Stimulated activated CD8-positive, alpha-beta memory T cell treated with anti-CD3 and anti-CD28 coated beads, Interleukin-4, amount 100 ng/mL, for 1 hour (primary cell): ENCODE measurements at regions not wholly inside any gene's neighbourhood (a gene's known extent, or its start where the extent isn't known, plus 50 kb on each side); places are given as distances from the start of the nearest gene placed in this dataset.

ENCODE experiments used
- DNase-seq, 2 donors: peaks; one replicate each; pipeline ENCODE4 v3.0.0-alpha.2; 2020; ENCODE audit warnings: low read depth in 2 of 2, low spot score in 1 of 2

DNA sequence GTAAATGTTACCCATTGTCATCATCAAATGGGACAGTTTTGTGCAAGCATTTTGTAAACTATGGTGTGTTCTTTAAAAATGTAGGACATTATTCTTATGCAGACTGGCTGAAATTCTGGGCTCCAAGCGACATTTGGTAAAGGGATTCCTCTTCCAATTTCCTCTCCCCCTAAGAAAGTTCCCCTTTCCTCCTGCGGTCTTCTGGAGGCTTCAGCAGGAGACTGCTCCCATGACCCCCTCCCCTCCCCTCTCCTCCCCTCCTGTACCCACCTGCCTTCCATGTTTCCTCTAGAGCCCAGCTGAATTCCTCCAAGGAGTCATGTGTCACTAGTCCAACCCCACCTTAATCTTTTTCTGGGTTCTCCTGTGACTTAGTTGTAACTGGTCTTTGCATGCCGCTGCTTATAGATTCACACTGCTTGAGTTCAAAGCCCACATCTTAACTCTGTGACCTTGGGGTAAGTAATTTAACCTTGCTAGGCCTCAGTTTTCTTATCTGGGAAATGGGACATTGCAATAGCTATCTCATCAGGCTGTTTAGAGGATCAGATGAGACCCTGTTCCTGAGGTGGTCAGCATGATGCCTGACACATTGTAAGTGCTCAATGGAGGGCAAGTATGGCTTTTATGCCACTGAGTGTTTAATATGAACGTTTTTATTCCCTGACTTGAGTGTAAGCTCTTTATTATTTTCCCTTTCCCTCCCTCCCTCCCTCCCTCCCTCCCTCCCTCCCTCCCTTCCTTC, 69.9 kb upstream of the WDR26 start:
- DNase-seq, result no peak

DNA sequence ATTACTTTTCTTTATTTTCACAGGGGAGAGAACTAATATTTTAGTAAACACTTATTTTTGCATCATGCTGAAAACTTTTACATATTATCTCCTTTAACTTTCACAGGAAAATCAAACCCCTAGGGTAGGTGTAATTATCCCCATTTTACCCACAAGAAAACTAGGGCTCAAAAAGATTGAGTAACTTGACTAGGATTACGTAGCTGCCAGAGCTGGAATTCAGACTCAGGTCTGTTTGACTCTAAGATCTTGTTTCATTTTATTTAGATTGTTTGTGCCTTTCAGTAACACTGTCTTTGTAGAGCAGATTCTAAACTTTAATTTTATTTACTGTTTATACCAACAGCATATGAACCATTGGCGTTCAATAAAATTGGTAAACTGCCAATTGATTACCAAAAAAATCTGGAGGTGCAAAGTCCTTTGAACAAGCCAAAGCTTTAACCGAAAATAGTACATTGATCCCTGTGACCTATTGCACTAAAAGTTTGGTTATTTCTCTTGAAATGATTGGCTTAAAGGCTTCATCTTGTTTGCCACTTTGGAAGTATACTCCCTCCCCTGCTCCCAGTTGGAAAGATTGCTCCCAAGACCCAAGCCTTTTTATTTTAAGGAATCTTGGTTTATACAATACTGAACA, 71.0 kb upstream of the WDR26 start:
- no peak for DNase-seq

DNA sequence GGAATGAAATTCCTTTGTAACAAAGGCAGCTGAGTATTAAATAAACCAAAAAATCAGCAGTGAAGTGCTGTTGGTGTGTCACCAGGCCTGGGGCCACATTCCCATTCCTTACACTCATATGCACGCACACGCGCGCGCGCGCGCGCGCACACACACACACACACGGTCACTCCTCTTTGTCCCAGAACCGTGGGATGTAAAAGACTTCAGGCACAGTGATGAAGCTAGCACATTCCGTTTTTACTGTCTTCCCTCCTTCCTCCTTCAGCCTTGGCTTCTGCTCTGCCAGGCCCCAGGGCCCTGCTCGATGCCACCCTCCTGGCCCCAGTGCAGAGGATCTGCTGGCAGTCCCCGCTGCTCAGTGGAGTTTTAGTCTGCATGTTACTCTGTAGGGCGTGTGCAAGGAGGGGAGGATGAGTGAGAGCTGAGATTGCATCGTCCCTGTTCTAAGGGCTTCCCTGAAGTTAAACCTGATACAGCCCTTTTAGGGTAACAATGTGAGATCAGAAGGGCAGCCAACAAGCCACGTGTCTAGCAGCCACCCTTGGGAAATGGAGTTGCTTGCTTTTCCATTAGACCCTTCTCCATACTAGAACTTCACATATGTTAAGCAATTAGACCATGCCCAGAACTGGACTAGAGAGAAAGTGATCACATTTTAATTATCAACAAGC, 71.7 kb upstream of the WDR26 start:
- DNase-seq, result no peak

DNA sequence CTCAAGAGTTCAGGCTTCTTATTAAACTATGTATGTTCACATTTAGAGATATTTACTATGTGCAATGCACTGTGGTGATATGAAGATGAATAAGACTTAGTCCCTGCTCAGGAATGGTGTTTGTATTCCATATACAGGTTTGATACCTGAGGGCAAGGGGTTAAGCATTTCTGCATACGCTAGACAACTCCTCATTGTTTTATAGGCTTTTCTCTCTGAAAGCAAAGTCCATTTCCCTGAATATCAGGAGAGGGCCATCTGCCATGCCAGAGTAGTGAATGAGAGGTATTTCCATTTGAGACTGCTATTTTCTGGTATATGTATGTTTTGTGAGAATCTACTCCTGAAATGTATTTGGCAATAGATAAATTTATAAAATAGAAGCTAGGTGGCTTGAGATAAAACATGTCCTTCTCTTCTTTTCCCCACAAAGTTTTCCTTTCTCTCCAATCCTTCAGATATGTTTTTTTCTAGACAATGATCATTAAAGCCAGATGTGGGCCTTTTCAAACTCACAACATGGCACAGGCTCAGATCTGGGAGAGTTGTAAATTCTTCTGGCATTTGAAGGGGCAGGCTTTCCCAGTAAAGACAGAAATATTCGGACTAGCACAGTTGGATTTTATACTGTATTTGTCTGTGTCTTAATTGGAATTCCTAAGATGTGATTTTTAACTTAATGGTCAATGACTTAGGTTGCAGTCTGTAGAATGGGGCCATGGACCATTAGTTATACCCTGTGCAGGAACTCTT, 73.3 kb upstream of the WDR26 start:
- no peak for DNase-seq

DNA sequence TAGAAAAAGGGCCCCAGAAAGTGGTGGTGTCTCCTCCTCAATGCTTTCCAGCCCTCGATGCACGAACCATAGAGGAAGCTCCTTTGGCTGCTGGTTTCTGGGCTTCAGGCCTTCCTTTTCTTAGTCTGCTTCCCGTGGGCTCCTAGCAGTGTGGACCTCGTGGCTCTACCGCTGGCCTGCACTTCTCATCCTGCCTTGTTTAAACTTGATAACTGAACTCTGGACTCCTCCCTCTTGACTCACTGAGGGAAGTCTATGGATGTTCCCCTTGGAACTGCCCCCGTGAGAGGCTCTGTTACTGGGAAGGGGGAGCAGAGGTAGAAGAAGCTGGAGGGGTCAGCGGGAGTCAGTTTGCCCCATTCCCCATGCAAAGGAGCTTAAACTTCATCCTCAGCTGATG, 75.3 kb upstream of the WDR26 start:
- no peak for DNase-seq

DNA sequence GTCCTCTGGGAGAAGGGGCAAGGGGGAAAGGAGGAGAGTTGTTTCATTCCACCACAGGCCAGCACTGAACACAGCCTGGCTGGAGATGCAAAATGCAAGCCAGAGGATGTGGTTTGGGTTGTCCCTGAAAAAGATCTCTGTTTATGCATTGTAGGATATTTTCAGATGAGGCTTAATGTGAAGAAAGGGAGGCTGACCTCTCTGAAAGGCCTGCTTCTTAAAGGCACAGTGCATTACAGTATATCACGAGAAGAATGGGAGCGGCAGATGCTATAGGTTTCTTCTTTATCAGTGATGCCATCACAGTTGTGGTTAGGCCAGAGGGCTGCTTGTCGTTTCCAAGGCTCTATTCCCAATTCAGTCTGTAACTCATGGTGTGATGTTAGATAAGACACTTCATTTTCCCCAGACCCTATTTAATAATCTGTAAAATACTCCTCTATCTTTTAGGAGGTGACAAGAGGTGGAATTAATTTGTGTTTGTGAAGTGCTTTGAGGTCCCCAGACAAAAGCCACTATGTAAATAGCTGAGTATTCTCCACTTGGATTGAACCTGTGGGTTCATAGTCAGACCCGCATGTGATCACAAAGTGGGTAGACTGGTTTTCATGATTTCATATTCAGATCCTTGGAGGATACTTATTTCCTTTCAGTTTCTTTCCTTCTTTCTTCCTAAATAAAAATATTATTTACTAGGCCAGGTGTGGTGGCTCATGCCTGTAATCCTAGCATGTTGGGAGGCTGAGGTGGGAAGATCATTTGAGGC, 76.5 kb upstream of the WDR26 start:
- DNase-seq, result no peak

DNA sequence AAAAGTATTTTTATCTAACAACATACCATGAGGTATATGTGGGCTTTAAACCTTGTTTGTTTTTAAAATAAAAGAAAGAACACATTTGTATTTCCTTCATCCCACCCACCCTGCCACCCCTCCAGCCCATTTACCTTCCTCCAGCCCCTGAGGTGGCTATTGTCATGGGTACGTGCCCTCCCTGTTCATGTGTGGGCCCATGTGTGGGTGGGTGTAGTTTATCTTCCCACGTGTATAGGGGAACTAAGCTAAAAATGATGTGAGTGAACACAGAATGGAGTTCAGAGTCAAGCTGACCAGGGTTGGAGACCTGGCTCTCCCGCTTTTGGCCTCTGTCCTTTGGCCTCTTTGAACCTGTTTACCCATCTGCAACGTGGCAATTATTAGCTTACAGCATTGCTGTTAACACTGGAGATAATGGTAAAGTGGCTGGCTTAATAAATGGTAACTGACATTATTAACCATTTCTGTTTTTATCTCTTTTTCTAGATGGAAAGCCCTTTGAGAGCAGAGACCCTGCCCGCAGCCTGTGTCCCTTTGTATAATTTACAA, 78.1 kb upstream of the WDR26 start:
- DNase-seq, result no peak

DNA sequence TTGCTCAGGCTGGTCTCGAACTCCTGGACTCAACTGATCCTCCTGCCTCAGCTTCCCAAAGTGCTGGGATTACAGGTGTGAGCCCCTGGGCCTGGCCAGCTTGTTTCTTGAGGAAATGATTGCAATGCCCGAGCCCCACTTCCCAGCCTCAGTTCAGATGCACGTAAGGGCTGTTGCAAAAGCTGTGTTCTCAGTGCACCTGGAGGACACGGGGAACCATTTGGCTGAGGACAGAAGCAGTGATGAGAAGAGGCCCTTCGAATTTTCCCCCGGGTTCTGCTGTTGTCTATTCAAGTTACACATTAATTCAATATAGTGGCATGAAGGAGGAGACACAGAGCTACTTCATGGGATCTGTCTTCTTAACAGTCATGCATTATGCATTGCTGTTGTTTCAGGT, 78.8 kb upstream of the WDR26 start:
- no peak for DNase-seq

DNA sequence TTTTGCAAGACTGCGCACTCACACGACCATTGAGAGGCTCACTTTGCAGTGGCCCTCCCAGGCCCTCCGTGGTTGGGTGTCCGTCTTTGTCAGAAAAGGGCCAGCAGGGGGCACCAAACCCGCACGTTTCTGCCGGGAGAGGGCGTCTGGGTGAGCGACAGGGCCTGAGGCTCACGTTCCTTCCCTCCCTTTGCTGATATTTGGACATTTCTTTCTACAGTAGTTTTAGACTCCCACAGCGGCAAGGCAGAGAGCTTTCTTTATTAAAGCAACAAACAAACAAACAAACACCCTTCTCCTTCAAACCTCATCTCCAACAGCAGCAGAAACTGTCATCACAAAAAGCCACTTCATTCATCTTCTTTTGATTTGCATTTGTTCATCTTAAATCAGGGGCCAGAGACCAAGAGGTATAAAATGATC, 79.2 kb upstream of the WDR26 start:
- peak; percentile 65 to 77 for DNase-seq

DNA sequence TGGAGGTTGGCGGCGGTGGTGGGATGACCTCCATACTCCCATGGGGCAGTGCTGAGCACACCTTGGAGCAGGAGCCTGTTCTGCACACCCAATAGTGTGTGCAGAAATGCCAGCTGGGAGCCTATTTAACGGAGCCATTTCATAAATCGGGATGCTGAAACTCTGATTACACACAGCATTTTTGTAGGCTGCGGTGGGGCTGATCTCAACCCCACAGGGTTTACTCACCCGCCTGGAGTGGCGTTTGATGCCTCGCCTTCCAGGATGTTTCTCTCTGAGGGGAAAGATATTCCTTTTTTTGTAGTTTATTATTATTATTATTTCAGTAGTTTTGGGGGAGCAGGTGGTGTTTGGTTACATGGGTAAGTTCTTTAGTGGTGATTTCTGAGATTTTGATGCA, 82.6 kb upstream of the WDR26 start:
- no peak for DNase-seq

DNA sequence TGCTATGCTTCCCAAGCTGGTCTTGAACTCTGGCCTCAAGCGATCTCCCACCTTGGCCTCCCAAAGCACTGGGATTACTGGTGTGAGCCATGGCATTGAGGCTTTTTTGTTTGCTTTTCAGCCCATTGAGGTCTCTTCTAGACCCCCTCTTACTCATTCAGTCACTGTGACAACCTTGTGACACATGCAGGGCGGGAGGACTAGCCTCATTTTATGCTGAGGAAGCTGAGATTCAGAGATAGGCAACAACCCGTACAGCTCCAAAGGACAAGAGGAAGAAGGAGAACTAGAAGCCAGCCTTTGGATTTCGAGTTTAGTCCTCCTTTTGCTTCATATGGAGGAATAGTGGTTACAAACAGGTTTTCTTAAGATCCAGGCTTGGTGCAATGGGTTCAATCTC, 83.9 kb upstream of the WDR26 start:
- DNase-seq, result no peak

DNA sequence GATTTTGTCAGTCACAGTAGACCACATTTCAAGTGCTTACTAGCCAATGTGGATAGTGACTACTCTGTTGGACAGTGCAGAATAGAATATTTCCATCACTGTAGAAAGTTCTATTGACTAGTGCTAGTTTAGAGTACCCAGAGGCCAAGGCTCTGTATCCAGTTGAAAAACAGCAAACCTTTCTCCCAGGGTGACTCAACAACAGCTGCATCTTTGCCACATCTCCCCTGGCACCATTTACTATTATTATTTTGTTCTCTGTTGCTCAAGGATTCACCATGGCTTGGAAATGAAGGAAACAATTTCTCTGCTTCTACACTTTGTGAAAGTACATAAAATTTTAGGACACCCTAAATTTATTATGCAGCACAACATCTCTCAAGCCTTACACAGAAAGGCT, 85.3 kb upstream of the WDR26 start:
- no peak for DNase-seq

DNA sequence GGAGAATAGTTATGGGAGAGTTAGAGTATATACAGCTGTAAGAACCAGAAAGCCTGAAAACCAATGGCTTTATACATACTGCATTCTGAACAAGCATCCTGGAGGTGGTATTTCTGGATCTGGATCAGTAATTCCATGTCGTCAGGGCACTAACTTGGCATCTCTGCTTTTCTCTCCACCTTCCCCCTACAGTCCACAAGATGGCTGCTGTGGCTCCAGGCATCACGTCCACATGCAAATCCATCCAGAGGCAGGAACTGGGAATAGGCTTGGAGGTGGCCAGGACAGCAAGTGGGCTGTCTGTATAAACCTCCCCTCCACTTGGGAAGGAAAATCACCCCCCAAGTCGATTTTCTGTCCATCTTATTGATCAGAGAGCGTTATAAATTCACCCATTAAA, 86.2 kb upstream of the WDR26 start:
- DNase-seq, result no peak

DNA sequence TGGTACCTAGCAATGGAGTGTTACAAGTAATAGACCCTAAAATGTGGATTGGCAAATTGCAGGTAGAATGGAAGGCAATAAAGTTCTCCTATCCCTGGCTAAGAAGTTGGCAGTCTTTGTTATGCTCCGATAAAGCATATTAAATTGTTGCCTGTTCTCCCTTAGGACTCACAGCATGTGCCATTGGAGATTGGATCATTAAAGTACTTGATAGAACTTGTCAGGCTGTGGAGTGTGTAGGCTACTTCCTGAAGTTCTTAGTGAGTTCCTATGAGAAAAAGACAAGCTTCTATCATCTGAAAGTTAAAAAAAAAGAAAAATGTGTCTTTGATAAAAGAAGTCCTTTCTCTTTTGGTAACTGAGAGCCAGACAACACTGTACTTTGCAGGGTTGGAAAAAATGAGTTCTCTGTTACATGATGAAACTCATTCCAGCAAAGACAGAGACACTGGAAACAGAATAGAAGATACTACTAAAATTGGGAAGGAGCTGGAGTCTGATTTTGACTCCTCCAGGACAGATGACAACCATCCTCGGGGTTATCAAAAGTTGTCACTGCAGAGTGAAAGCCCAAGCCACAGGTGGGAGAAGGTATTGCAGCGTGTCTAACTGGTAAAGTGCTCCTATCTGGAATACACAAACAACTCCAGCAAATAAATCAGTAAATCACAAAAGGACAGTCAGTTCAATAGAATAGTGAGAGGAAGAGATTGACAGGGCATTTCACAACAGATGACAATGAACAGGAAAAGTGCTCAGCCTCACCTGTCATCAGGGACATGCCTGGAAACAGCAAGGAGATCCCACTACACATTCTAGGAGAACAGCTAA, 87.5 kb upstream of the WDR26 start:
- no peak for DNase-seq

DNA sequence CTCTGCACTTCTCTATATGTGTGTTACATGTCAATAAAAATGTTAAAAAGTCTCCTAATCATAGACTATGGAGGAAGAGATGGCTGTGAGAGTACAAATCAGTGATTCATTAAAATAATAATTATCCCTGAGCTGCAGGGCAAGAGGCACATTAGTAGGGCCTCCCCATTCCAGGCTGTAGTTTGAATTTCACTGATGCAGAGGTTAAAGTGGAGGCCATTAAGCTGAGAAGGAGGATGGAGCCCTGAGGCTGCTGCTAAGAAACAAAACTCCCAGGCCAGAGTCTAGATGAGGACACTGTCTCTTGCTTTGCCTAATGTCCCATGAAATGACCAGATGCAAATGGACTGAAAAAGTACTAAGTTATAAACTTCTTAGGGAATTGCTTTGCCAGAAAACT, 89.1 kb upstream of the WDR26 start:
- DNase-seq, result no peak

DNA sequence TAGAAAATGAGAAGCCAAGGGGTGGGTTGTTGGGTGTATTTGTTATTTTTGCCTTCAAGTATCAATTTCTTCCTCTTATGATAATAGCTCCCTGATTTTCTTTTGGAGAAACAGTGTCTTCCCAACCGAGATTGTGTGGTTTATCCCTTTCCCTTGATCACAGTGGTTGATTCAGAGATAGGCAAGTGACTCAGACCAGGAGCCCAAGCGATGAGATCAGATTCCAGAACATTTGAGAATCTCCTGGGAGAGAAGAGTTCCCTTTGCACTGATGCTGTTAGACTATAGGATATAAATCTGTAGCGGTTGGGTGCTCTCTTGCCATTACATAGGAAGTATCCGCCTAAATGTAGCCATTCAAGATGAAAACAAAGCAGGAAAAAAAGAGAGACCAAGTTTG, 90.1 kb upstream of the WDR26 start:
- no peak for DNase-seq

DNA sequence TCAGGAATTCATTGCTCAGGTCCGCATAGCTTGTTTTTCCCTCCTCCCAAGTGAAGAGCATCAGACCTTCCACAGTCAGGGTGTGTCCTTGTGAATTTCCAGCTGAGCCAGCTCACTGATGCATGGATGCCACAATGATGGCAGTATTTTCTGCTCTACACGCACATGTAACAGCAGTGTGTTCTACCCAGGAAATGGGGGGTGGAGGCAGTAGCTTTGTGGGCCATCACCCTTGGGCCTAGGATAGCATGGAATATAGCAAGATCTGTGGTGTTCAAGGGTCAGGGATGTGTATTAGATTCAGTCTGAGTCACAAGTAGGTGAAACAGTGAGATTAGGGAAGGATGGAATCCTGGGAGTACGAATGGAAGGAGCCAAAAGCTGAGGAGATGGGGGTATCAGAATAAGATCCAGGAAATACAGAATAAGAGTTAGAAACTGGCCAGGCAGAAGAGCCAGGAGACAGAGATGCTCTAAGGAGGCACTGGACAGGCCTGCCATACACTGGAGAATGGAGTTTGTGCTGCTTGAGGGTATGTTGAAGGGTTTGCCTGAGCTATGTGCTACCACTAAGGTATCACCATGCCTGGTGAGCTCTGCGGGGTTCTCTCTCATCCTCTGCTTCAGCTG, 90.6 kb upstream of the CNIH3 start:
- DNase-seq, result no peak

DNA sequence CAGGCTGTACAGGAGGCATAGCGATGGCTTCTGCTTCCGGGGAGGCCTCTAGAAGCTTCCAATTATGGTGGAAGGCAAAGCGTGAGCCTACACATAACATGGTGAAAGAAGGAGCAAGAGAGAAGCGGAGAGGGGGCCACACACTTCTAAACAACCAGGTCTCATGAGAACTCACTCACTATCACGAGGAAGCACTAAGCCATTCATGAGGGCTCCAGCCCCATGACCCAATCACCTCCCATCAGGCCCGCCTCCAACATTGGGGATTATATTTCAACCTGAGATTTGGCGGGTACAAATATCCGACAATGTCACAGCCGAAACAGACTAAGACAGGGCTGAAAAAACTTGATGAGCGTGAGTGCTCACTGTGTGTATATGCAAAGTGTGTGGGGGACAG, 89.3 kb upstream of the CNIH3 start:
- DNase-seq, result no peak

DNA sequence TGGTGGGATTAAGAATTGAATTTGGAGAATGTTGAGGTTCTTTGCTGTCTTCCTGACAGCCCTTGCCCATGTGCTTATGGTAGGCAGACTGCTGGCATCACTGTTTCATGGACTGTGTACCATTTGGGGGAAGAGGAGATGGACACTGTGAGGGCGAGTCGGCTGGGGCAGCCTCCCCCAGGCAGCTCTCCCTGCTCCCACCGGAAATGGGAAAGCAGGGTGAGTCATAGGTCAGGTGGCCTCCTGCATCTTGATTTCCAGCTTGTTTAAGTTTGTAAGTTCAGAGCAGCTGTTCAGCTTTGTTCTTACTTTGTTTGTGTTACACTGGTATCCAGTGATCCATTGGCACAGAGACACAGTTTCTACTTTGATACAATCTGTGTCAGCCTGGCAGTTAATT, 87.2 kb upstream of the CNIH3 start:
- DNase-seq, result no peak
